AG09319 (cell line): ENCODE measurements at regions not wholly inside any gene's neighbourhood (a gene's known extent, or its start where the extent isn't known, plus 50 kb on each side); places are given as distances from the start of the nearest gene placed in this dataset.

ENCODE experiments used
- DNase-seq: peaks from one replicate; pipeline ENCODE4 v3.0.0-alpha.2; 2010; ENCODE audit warnings: low read depth; ENCODE audit errors: extremely low read depth
- TF ChIP-seq, protein P1 (sequence below): IDR thresholded peaks from 2 replicates; pipeline ENCODE4 v1.5.1; 2011; ENCODE audit warnings: low read depth, mild to moderate bottlenecking, inconsistent platforms, low read length, moderate library complexity

DNA sequence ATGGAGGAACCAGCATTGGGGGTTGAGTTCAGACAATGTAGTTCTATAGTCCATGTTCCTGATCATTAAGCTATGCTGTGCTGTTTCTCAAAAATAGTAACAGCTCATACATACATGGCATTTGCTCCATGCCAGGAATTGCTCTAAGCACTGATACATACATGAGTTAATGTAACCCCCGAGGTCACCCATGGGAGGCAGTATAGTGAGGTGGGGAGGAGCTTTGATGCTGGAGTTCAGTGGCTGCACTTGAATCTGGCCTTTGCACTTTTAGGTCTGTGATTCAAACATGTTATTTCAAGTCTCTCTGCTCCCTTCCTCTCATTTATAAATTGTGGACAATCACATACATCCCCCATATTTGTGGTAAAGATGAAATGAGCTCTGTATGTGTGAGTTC lies 223.1 kb upstream of the WSB1 start:
- TF ChIP-seq, protein P1, sequence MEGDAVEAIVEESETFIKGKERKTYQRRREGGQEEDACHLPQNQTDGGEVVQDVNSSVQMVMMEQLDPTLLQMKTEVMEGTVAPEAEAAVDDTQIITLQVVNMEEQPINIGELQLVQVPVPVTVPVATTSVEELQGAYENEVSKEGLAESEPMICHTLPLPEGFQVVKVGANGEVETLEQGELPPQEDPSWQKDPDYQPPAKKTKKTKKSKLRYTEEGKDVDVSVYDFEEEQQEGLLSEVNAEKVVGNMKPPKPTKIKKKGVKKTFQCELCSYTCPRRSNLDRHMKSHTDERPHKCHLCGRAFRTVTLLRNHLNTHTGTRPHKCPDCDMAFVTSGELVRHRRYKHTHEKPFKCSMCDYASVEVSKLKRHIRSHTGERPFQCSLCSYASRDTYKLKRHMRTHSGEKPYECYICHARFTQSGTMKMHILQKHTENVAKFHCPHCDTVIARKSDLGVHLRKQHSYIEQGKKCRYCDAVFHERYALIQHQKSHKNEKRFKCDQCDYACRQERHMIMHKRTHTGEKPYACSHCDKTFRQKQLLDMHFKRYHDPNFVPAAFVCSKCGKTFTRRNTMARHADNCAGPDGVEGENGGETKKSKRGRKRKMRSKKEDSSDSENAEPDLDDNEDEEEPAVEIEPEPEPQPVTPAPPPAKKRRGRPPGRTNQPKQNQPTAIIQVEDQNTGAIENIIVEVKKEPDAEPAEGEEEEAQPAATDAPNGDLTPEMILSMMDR, result no peak
- no peak for DNase-seq

DNA sequence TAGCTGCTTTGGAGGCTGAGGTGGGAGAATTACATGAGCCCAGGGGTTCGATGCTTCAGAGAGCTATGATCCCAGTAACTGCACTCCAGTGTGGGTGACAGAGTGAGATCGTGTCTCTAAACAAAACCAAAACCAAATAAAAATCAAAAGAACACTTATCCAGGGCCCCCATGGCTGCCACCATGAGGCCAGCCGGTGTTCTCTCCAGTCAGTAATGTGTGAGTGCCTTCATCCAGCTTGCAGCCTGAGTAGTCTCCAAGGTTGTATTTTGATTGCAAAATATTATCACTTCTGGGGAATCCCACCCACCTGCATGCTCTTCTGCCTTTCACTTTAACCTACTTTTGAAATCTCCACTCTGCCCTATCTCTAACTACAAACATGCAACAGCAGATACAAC lies 221.0 kb upstream of the WSB1 start:
- TF ChIP-seq, protein P1, result no peak

GRCh38 chr17:27076814-27077213 lies 217.1 kb upstream of the WSB1 start:
- no peak for DNase-seq
- TF ChIP-seq, protein P1, result no peak

More for the DNA sequence above, 221.0 kb upstream of the WSB1 start:
- no peak for DNase-seq

DNA sequence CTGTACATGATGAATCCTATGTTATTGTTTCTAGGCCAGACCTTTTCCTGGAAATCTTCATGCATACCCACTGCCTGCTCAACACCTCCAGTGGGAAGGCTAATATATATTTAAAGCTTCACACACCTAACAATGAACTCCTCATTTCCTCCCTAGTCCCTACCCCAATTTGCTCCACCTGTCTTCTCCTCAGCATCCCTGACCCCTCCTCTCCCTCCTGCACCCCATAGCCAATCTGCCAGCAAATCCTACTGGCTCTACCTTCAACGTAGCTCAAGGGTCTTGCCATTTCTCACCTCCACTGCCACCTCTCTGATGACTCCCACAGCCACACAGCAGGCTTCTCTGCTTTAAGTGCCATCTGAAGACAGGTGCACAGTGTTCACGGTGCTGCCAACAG lies 215.6 kb upstream of the WSB1 start:
- no peak for DNase-seq
- TF ChIP-seq, protein P1, result no peak

DNA sequence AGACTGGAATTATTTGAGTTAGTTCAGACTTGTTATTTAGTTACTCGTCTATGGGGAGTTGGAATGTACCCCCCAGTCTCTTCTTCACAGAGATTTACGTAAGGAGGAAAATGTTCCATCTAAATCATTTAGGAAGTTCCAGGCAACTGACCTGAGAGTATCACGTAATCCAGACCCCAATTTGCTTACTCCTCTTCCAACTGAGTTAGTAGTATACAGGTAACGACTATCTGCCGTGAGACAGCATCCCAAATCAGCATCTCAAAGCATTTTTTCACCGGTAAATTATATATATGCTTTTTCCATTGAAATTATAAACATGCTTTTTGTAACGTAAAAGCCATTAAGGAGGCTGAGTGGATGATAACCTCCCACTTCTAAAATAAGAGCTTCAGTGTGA lies 214.3 kb upstream of the WSB1 start:
- no peak for DNase-seq
- TF ChIP-seq, protein P1, result no peak

GRCh38 chr17:27081002-27081638 lies 212.8 kb upstream of the WSB1 start:
- DNase-seq, result no peak
- TF ChIP-seq, protein P1, result no peak

DNA sequence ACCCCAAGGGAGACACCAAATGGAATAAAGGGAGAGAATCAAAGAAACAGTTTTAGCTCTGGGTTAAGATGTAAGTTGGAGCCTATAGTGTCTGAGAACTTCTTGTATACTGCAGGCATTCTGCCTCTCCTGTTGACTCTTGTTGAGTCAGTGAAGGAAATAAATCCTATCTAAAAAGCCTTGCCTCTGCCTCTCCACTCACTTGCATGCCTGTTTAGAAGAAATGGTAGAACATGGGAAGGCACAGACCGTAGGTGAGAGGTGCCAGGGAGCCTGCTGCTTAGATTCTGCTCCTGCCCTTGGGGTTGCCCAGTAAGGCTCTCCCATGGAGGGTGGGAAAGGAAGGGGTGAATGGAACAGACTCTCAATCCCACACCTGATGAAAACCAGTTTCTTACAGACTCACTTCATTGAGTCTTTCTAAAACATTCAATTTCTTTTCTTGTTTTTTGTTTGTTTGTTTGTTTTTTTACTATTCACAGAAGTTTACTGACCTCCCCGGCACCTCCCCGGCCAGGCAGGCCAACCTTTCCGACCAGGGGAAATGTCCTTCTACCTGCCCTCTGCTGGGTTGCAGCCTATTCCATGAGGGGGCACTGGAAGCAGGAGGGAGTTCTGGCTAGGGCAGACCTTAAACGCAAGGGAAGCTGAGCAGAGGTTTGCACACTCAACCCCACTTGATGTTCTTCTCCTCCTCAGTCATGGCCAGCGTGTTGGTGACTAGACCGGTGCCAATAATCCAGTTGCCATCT lies 211.7 kb upstream of the WSB1 start:
- DNase-seq, result no peak
- TF ChIP-seq, protein P1, result no peak
